Suppressor macrophage treated with lipopolysaccharide for 1 hour (primary cell): ENCODE measurements at regions not wholly inside any gene's neighbourhood (a gene's known extent, or its start where the extent isn't known, plus 50 kb on each side); places are given as distances from the start of the nearest gene placed in this dataset.
A peak's percentile ranks its signal among the peaks of the same experiment; 100 is the strongest.
"Not testable (repeated sequence)": the region's sequence is repeated elsewhere in the genome, so short reads cannot be mapped to it uniquely, and the experiment has no call there.

Source experiments
- DNase-seq, 3 donors: peaks; one replicate each; pipeline ENCODE4 v3.0.0-alpha.2; 2020 to 2022

DNA sequence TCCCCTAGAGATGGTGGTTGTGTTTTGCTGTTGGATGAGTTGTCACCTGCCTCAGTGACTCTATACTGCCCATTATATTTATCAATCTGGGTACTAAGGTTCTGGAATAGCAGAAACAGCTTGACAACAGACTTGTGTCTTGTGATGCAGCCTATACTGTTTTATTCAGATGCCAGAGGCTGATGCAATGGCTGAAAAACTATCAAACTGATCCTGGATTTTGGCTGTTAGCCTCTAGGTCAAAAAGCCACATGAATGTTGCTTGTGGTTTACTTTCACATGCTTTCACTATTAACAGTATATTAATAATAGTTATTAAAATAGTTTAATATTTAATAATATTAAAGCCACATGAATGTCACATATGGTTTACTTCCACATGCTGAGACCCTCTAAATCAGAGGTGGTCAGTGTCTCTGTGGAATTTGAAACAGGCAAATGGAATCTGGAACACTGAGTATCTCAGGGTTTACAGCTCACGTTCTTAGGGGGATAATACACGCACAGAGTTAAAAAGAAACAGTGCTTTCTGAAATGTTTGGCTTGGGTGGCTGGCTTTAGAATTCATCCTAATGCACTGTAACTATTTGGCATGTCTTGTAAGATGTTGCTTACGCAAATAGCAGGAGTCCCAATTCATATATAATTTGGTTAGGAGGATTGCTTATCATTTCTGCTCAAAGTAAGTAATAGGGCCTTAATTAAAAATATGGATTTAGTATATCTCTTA lies 82.5 kb upstream of the LCORL start:
- no peak for DNase-seq

- no peak for DNase-seq
These were observed 79.1 kb upstream of the LCORL start for GRCh38 chr4:18100657-18101056.

DNA sequence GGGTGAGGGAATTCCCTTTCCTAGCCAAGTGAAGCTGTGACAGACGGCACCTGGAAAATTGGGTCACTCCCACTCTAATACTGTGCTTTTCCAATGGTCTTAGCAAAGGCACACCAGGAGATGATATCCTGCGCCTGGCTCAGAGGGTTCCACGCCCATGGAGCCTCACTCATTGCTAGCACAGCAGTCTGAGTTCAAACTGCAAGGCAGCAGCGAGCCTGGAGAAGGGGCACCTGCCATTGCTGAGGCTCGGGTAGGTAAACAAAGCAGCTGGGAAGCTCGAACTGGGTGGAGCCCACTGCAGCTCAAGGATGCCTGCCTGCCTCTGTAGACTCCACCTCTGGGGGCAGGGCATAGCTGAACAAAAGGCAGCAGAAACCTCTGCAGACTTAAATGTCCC lies 68.9 kb upstream of the LCORL start:
- not testable (repeated sequence) for DNase-seq

GRCh38 chr4:18082236-18082635 lies 60.7 kb upstream of the LCORL start:
- no peak for DNase-seq

DNA sequence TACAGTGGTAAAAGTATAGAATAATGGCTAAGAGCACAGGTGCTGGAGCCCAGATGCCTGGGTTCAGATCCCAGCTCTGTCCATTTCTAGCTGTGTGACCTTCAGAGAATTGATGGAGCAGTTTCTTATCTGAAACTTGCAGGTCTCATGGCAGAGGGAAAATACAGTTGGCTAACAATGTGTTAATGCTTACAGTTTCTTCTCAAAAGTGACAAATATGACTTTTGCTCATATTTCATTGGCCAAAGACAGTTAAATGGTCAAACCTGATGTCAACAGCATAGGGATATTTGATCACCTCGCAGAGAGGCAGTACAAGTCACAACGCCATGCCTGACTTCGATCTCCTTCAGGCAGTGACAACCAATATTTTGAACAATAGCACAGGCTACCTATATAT lies 60.2 kb upstream of the LCORL start:
- no peak for DNase-seq

GRCh38 chr4:18077808-18078207 lies 56.3 kb upstream of the LCORL start:
- no peak for DNase-seq

- DNase-seq: peak in 2 of 3 donors; percentile 17 to 20
These were observed 54.4 kb upstream of the LCORL start for GRCh38 chr4:18075823-18076433.

GRCh38 chr4:18071894-18072293 lies 50.3 kb upstream of the LCORL start:
- no peak for DNase-seq
